ENCODE measurements at regions not wholly inside any gene's neighbourhood (a gene's known extent, or its start where the extent isn't known, plus 50 kb on each side); places are given as distances from the start of the nearest gene placed in this dataset.

DNA sequence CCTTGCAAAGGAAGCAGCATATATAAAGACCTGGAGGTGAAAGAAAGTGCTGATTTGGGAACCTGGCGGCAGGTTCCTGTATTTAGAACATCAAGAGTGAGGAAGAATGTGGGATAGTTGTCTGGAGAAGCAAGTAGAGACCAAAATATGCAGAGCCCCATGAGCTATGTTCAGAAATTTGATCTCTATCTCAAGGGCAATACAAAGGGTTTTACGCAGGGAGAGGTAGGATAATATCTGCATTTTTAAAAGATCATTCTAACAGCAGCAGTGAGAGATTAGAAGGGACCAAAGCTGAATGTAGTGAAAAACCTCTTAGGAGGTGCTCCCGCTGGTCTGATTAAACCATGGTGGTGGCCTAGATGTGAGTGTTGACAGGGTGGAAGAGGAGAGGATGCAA lies 453.9 kb upstream of the PKN2 start:
- TF ChIP-seq, protein P1, sequence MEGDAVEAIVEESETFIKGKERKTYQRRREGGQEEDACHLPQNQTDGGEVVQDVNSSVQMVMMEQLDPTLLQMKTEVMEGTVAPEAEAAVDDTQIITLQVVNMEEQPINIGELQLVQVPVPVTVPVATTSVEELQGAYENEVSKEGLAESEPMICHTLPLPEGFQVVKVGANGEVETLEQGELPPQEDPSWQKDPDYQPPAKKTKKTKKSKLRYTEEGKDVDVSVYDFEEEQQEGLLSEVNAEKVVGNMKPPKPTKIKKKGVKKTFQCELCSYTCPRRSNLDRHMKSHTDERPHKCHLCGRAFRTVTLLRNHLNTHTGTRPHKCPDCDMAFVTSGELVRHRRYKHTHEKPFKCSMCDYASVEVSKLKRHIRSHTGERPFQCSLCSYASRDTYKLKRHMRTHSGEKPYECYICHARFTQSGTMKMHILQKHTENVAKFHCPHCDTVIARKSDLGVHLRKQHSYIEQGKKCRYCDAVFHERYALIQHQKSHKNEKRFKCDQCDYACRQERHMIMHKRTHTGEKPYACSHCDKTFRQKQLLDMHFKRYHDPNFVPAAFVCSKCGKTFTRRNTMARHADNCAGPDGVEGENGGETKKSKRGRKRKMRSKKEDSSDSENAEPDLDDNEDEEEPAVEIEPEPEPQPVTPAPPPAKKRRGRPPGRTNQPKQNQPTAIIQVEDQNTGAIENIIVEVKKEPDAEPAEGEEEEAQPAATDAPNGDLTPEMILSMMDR (IDR thresholded peaks at IDR 0.05; ENCODE audit: insufficient read depth, low read length), result no peak
- TF ChIP-seq POLR2AphosphoS5 (IDR thresholded peaks at IDR 0.05; ENCODE audit: low read depth) (no peak), GABPA (IDR thresholded peaks at IDR 0.05; ENCODE audit: low read depth) (no peak)

Data from HL-60 (cell line).